NB4 (cell line): ENCODE measurements at regions not wholly inside any gene's neighbourhood (a gene's known extent, or its start where the extent isn't known, plus 50 kb on each side); places are given as distances from the start of the nearest gene placed in this dataset.

Experiments
- CTCF ChIP-seq: IDR thresholded peaks from one replicate; pipeline ENCODE4 v1.5.1; 2012; ENCODE audit warnings: low read depth, low read length
- MAX ChIP-seq: IDR thresholded peaks from 2 replicates; pipeline ENCODE4 v1.6.1; 2011; ENCODE audit warnings: low read depth, low read length
- MYC ChIP-seq: IDR thresholded peaks from 2 replicates; pipeline ENCODE4 v1.6.1; 2011; ENCODE audit warnings: low read depth, low read length
- POLR2A ChIP-seq: IDR thresholded peaks from 2 replicates; pipeline ENCODE4 v1.6.1; 2011; ENCODE audit warnings: mild to moderate bottlenecking; ENCODE audit not compliant: insufficient read length; ENCODE audit errors: extremely low read depth

GRCh38 chr11:11108026-11108425 is 245.0 kb downstream of the CSNK2A3 start:
- TF ChIP-seq POLR2A (no peak), CTCF (no peak), MAX (no peak), MYC (no peak)
